ENCODE measurements at regions not wholly inside any gene's neighbourhood (a gene's known extent, or its start where the extent isn't known, plus 50 kb on each side); places are given as distances from the start of the nearest gene placed in this dataset.
"Not testable (repeated sequence)": the region's sequence is repeated elsewhere in the genome, so short reads cannot be mapped to it uniquely, and the experiment has no call there.

DNA sequence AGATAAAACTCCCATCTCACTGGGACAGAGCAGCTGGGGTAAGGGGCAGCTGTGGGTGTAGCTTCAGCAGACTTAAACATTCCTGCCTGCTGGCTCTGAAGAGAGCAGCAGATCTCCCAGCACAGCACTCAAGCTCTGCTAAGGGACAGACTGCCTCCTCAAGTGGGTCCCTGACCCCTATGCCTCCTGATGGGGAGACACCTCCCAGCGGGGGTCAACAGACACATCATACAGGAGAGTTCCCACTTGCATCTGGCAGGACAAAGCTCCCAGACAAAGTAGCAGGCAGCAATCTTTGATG, 188.2 kb downstream of the HACE1 start:
- TF ChIP-seq POLR2AphosphoS5 (IDR thresholded peaks at IDR 0.05); EP300 (IDR thresholded peaks at IDR 0.05; ENCODE audit: low read depth); POLR2A (IDR thresholded peaks at IDR 0.05): not testable (repeated sequence)
- TF ChIP-seq, protein P1, sequence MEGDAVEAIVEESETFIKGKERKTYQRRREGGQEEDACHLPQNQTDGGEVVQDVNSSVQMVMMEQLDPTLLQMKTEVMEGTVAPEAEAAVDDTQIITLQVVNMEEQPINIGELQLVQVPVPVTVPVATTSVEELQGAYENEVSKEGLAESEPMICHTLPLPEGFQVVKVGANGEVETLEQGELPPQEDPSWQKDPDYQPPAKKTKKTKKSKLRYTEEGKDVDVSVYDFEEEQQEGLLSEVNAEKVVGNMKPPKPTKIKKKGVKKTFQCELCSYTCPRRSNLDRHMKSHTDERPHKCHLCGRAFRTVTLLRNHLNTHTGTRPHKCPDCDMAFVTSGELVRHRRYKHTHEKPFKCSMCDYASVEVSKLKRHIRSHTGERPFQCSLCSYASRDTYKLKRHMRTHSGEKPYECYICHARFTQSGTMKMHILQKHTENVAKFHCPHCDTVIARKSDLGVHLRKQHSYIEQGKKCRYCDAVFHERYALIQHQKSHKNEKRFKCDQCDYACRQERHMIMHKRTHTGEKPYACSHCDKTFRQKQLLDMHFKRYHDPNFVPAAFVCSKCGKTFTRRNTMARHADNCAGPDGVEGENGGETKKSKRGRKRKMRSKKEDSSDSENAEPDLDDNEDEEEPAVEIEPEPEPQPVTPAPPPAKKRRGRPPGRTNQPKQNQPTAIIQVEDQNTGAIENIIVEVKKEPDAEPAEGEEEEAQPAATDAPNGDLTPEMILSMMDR (IDR thresholded peaks at IDR 0.05) = not testable (repeated sequence)
